HepG2 (cell line): ENCODE measurements at regions not wholly inside any gene's neighbourhood (a gene's known extent, or its start where the extent isn't known, plus 50 kb on each side); places are given as distances from the start of the nearest gene placed in this dataset.

ENCODE experiments used
- ATAC-seq: fragments of 200-7000 bp; cut with Tn5 transposase; 3 replicates; pipeline ENCODE4 v1.9.1; 2020; ENCODE audit warnings: mild to moderate bottlenecking, moderate library complexity
- BruUV-seq: library from RNA; stranded (reverse); fragments of 400-500 nt; replicated peaks from 2 replicates; lab custom pipeline; 2021; lab: Mats Ljungman, UMichigan
- CTCF ChIA-PET: fragments of 300-600 bp; formaldehyde crosslinking; extraction: SDS; loops from one replicate; lab custom pipeline; 2021; ENCODE audit warnings: low total read pairs, inconsistent platforms, low intra/inter-chr PET ratio; lab: Yijun Ruan, JAX
- POLR2A ChIA-PET: fragments of 350-600 bp; sonication (Branson Sonifier 250); formaldehyde crosslinking; loops from one replicate; lab custom pipeline; 2020; ENCODE audit warnings: antibody characterized with exemption, inconsistent platforms; lab: Yijun Ruan, JAX
- DNase-seq: peaks from one replicate; pipeline ENCODE4 v3.0.0-alpha.2; 2015; ENCODE audit warnings: low spot score
- FAIRE-seq: peaks from 3 replicates; lab custom pipeline; 2011; peaks lifted over from hg19 to GRCh38; lab: Jason Lieb, UNC
- H2AFZ ChIP-seq: one replicate; pipeline ENCODE4 v1.6.1; 2011; ENCODE audit warnings: low read length, inconsistent platforms
- H3K27ac ChIP-seq: fragments of 300-600 bp; 3 replicates; pipeline ENCODE4 v1.8.0; 2011; ENCODE audit warnings: mixed run types, mild to moderate bottlenecking, mixed read lengths, low read length, inconsistent platforms; ENCODE audit not compliant: insufficient read depth; ENCODE audit errors: extremely low read length
- H3K27me3 ChIP-seq, 2 experiments: fragments of 200-600 bp in 1 of 2; 2 replicates in 1 of 2; 3 replicates in 1 of 2; pipeline versions ENCODE4 v1.6.0 to v1.8.0; 2011; ENCODE audit warnings: low read length in 2 of 2, mild to moderate bottlenecking in 2 of 2, moderate library complexity in 2 of 2, inconsistent platforms in 1 of 2; ENCODE audit not compliant: insufficient read depth in 2 of 2, control insufficient read depth in 1 of 2
- H3K36me3 ChIP-seq, 2 experiments: fragments of 200-600 bp in 1 of 2; replicated peaks in 1 of 2; 2 replicates in 1 of 2; 3 replicates in 1 of 2; pipeline versions ENCODE4 v1.5.1 to v1.8.0; 2011; ENCODE audit warnings: low read length in 2 of 2, inconsistent platforms in 1 of 2; ENCODE audit not compliant: insufficient read depth in 2 of 2, control insufficient read depth in 1 of 2
- H3K4me1 ChIP-seq: 2 replicates; pipeline ENCODE4 v1.5.1; 2012; ENCODE audit warnings: low read length, inconsistent platforms; ENCODE audit not compliant: insufficient read depth
- H3K4me2 ChIP-seq: 2 replicates; pipeline ENCODE4 v1.6.0; 2011; ENCODE audit warnings: low read depth, low read length, inconsistent platforms
- H3K4me3 ChIP-seq, 3 experiments: fragments of 200-600 bp in 1 of 3; sonication (generic), shearing (Covaris generic) in 1 of 3; replicated peaks in 1 of 3; 2 replicates each; pipeline ENCODE4 v1.5.1; 2011 to 2016; ENCODE audit warnings: low read length in 3 of 3, inconsistent platforms in 2 of 3, low read depth in 2 of 3, mild to moderate bottlenecking in 2 of 3, control low read depth in 1 of 3, mixed read lengths in 1 of 3; ENCODE audit not compliant: insufficient read depth in 1 of 3
- H3K79me2 ChIP-seq: one replicate; pipeline ENCODE4 v1.6.1; 2011; ENCODE audit warnings: low read length, inconsistent platforms; ENCODE audit not compliant: insufficient read depth
- H3K9ac ChIP-seq: 2 replicates; pipeline ENCODE4 v1.6.0; 2011; ENCODE audit warnings: mild to moderate bottlenecking, low read depth, low read length, inconsistent platforms; ENCODE audit not compliant: insufficient read depth
- H3K9me3 ChIP-seq: 2 replicates; pipeline ENCODE4 v1.5.1; 2012; ENCODE audit warnings: mild to moderate bottlenecking, low read length
- H4K20me1 ChIP-seq: 2 replicates; pipeline ENCODE4 v1.6.0; 2011; ENCODE audit warnings: inconsistent platforms, mild to moderate bottlenecking, low read length, moderate library complexity; ENCODE audit not compliant: insufficient read depth
- HOXA9 ChIP-seq: sonication (generic); formaldehyde crosslinking; IDR thresholded peaks from 2 replicates; pipeline ENCODE4 v1.8.1; 2022; ENCODE audit warnings: missing genetic modification reagents, mild to moderate bottlenecking, moderate library complexity, borderline replicate concordance
- MAFK ChIP-seq, 2 experiments: IDR thresholded peaks in 1 of 2; conservative IDR thresholded peaks in 1 of 2; 2 replicates each; pipeline ENCODE4 v1.6.1; 2011; ENCODE audit warnings: improper control_type of control experiment in 2 of 2, low read length in 2 of 2
- PRMT3 ChIP-seq: sonication (generic); formaldehyde crosslinking; IDR thresholded peaks from 2 replicates; pipeline ENCODE4 v1.8.1; 2022; ENCODE audit warnings: low read depth, mild to moderate bottlenecking, moderate library complexity, missing genetic modification reagents, borderline replicate concordance
- TEAD3 ChIP-seq: optimal IDR thresholded peaks from 2 replicates; pipeline ENCODE3; 2016; ENCODE audit warnings: borderline replicate concordance
- ZNF20 ChIP-seq: sonication (generic); formaldehyde crosslinking; IDR thresholded peaks from 2 replicates; pipeline ENCODE4 v1.4.0; 2020; ENCODE audit warnings: mild to moderate bottlenecking, moderate library complexity, missing genetic modification reagents
- ZNF605 ChIP-seq: sonication (generic); formaldehyde crosslinking; IDR thresholded peaks from 2 replicates; pipeline ENCODE4 v1.8.0; 2022; ENCODE audit warnings: mild to moderate bottlenecking, missing genetic modification reagents
- WGBS: methylation state at CpG from one replicate; pipeline ENCODE4 v1.1.6; 2017; ENCODE audit warnings: low lambda C conversion rate; 5-methylcytosine and 5-hydroxymethylcytosine counted together
- in situ Hi-C: cut with HindIII; loops from 2 replicates; pipeline ENCODE4 v1.10.0; 2017; ENCODE audit warnings: low pct_unique_long_range_greater_than_20kb; ENCODE audit not compliant: extremely low pct_ligation_motif_present
- intact Hi-C: fragments of 100-400 bp; cut with micrococcal nuclease; formaldehyde crosslinking; loops from one replicate; pipeline ENCODE4 v1.10.0; 2022; ENCODE audit not compliant: unreplicated experiment
- TF ChIP-seq, protein P1 (sequence below): fragments of 450-650 bp; IDR thresholded peaks from 2 replicates; pipeline ENCODE4 v1.6.1; 2017
- TF ChIP-seq, protein P2 (sequence below): sonication (generic); formaldehyde crosslinking; IDR thresholded peaks from 2 replicates; pipeline ENCODE4 v1.4.0; 2020; ENCODE audit warnings: missing genetic modification reagents
- TF ChIP-seq, protein P3 (sequence below): sonication (generic); formaldehyde crosslinking; IDR thresholded peaks from 2 replicates; pipeline ENCODE4 v1.4.0; 2020; ENCODE audit warnings: missing genetic modification reagents

DNA sequence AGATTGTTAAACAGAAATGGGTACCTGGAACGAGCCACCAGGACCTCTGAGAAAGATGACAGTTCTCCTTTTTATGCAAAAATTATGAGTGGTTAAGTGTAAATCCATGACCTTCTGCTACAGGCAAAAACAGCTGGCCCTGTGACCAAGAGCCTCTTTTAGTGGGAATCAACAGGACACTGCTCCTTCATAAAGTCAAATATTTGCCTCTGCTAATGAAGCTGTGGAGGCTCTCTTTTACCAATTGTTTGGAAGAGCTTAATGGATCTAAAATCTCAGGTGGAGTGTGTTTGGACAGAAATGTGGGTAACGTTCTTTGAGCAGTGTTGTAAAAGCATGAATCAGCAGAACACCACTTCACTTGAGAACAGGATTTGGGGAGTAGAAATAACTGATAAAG, 117.5 kb upstream of the PCSK2 start:
- H3K4me3 ChIP-seq = no peak overlapping the region
- no peak overlapping the region for H3K27ac ChIP-seq
- no peak overlapping the region for H2AFZ ChIP-seq
- ATAC-seq (no peak), FAIRE-seq (no peak), DNase-seq (no peak)
- no peak overlapping the region for H3K4me2 ChIP-seq
- no peaks in the 10 kb centered on the region for H3K27me3 ChIP-seq
- H3K79me2 ChIP-seq = no peaks in the 10 kb centered on the region
- in situ Hi-C loops (no loop called here), intact Hi-C loops (no loop called here)
- ChIA-PET CTCF (no interaction called here), POLR2A (no interaction called here)
- H4K20me1 ChIP-seq = no peaks in the 10 kb centered on the region
- H3K4me1 ChIP-seq = no peaks in the 10 kb centered on the region
- 2% methylated on average over 2 of the region's 2 CpGs for WGBS
- BruUV-seq = no TSS peak
- no peak overlapping the region for H3K9ac ChIP-seq
- TF ChIP-seq TEAD3 (CRISPR knock-in tag) (no peak), ZNF20 (CRISPR knock-in tag) (no peak), PRMT3 (CRISPR knock-in tag) (no peak), MAFK (conservative IDR thresholded peaks at IDR 0.05 in 1 of 2, IDR thresholded peaks at IDR 0.05 in 1 of 2; ENCODE audit: low read length in 2 of 2) (peak; percentile 41 to 47; a peak in 2 of 4 replicates)
- TF ChIP-seq, protein P1, sequence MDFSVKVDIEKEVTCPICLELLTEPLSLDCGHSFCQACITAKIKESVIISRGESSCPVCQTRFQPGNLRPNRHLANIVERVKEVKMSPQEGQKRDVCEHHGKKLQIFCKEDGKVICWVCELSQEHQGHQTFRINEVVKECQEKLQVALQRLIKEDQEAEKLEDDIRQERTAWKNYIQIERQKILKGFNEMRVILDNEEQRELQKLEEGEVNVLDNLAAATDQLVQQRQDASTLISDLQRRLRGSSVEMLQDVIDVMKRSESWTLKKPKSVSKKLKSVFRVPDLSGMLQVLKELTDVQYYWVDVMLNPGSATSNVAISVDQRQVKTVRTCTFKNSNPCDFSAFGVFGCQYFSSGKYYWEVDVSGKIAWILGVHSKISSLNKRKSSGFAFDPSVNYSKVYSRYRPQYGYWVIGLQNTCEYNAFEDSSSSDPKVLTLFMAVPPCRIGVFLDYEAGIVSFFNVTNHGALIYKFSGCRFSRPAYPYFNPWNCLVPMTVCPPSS = no peak
- TF ChIP-seq, protein P2, sequence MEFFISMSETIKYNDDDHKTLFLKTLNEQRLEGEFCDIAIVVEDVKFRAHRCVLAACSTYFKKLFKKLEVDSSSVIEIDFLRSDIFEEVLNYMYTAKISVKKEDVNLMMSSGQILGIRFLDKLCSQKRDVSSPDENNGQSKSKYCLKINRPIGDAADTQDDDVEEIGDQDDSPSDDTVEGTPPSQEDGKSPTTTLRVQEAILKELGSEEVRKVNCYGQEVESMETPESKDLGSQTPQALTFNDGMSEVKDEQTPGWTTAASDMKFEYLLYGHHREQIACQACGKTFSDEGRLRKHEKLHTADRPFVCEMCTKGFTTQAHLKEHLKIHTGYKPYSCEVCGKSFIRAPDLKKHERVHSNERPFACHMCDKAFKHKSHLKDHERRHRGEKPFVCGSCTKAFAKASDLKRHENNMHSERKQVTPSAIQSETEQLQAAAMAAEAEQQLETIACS (CRISPR knock-in tag) = no peak
- TF ChIP-seq, all 625 proteins: peak for 1
- no peaks in the 10 kb centered on the region for H3K36me3 ChIP-seq
- no peaks in the 10 kb centered on the region for H3K9me3 ChIP-seq

DNA sequence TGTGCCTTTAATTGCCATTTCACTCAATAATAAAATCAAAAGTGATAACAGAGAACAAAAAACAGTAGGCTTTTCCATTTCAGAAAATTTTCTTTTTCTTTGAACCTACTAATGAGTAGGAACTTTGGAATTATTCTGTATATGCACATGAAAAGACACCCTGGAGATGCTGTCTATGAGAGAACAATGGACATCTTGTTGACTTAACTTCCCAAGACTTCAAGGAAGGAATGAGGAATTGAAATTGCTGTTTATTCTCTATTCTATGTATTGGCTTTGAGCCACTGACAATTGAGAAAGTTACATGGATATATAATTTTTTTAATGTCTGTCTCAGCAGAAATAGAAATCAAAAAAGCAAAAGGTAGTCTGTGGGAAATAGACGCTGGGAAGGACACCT, 98.6 kb upstream of the PCSK2 start:
- CTCF ChIA-PET = no interaction called here
- ATAC-seq = no peak
- H3K4me3 ChIP-seq = no peak overlapping the region
- H3K27me3 ChIP-seq = no peaks in the 10 kb centered on the region
- no peak overlapping the region for H2AFZ ChIP-seq
- no peak overlapping the region for H3K9ac ChIP-seq
- no peaks in the 10 kb centered on the region for H3K4me1 ChIP-seq
- no peak overlapping the region for H3K4me2 ChIP-seq
- H4K20me1 ChIP-seq = no peaks in the 10 kb centered on the region
- intact Hi-C loops (no loop called here), in situ Hi-C loops (no loop called here)
- no peaks in the 10 kb centered on the region for H3K79me2 ChIP-seq
- TF ChIP-seq, protein P3, sequence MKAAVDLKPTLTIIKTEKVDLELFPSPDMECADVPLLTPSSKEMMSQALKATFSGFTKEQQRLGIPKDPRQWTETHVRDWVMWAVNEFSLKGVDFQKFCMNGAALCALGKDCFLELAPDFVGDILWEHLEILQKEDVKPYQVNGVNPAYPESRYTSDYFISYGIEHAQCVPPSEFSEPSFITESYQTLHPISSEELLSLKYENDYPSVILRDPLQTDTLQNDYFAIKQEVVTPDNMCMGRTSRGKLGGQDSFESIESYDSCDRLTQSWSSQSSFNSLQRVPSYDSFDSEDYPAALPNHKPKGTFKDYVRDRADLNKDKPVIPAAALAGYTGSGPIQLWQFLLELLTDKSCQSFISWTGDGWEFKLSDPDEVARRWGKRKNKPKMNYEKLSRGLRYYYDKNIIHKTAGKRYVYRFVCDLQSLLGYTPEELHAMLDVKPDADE (CRISPR knock-in tag) = no peak
- TF ChIP-seq MAFK (conservative IDR thresholded peaks at IDR 0.05 in 1 of 2, IDR thresholded peaks at IDR 0.05 in 1 of 2; ENCODE audit: low read length in 2 of 2) = peak in 1 of 2 experiments; percentile 11; a peak in 1 of 4 replicates
- TF ChIP-seq ZNF605 (CRISPR knock-in tag) = no peak
- TF ChIP-seq HOXA9 = no peak
- TF ChIP-seq, all 625 proteins: peak for 1
- Histone ChIP-seq H3K27ac (no peak overlapping the region), H3K36me3 (no peaks in the 10 kb centered on the region), H3K9me3 (no peaks in the 10 kb centered on the region)
- no peak for DNase-seq
- no TSS peak for BruUV-seq
- FAIRE-seq = no peak
- POLR2A ChIA-PET = no interaction called here
- WGBS = 0% methylated on average over 1 of the region's 1 CpG
